Endothelial cell of umbilical vein (primary cell): ENCODE measurements at regions not wholly inside any gene's neighbourhood (a gene's known extent, or its start where the extent isn't known, plus 50 kb on each side); places are given as distances from the start of the nearest gene placed in this dataset.

Experiments
- BruUV-seq: library from RNA; stranded (reverse); fragments of 400-500 nt; replicated peaks from 2 replicates; lab custom pipeline; 2021; lab: Mats Ljungman, UMichigan
- CTCF ChIA-PET: fragments of 300-600, 350-600 bp; sonication (Branson Sonifier 250); formaldehyde crosslinking; loops from one replicate; lab custom pipeline; 2021; ENCODE audit warnings: antibody characterized with exemption, inconsistent platforms; lab: Charles Lee
- POLR2A ChIA-PET: fragments of 300-600, 350-600 bp; sonication (Branson Sonifier 250); formaldehyde crosslinking; loops from one replicate; lab custom pipeline; 2021; ENCODE audit warnings: antibody characterized with exemption, inconsistent platforms; lab: Charles Lee
- DNase-seq: peaks from one replicate; pipeline ENCODE4 v3.0.0-alpha.2; 2011; ENCODE audit warnings: low read depth, low spot score
- FAIRE-seq: peaks from 2 replicates; lab custom pipeline; 2011; peaks lifted over from hg19 to GRCh38; lab: Jason Lieb, UNC
- H2AFZ ChIP-seq: 2 replicates; pipeline ENCODE4 v1.6.0; 2012; ENCODE audit warnings: low read depth, low read length, control low read depth, inconsistent platforms
- H3K27ac ChIP-seq: 2 replicates; pipeline ENCODE4 v1.5.1; 2011; ENCODE audit warnings: low read depth, mild to moderate bottlenecking, control low read depth, low read length, moderate library complexity; ENCODE audit not compliant: insufficient read depth
- H3K27me3 ChIP-seq, 2 experiments: 2 replicates each; pipeline versions ENCODE4 v1.6.0 to v1.6.1; 2011; ENCODE audit warnings: low read length in 2 of 2, mixed read lengths in 1 of 2; ENCODE audit not compliant: control insufficient read depth in 2 of 2, insufficient read depth in 2 of 2
- H3K36me3 ChIP-seq, 2 experiments: 2 replicates in 1 of 2; 3 replicates in 1 of 2; pipeline ENCODE4 v1.5.1; 2011; ENCODE audit warnings: low read length in 2 of 2, mild to moderate bottlenecking in 1 of 2, moderate library complexity in 1 of 2; ENCODE audit not compliant: control insufficient read depth in 2 of 2, insufficient read depth in 2 of 2; ENCODE audit errors: extremely low read depth in 1 of 2
- H3K4me1 ChIP-seq: 3 replicates; pipeline ENCODE4 v1.5.1; 2011; ENCODE audit warnings: mild to moderate bottlenecking, low read length; ENCODE audit not compliant: control insufficient read depth, insufficient read depth; ENCODE audit errors: extremely low read depth
- H3K4me2 ChIP-seq: 2 replicates; pipeline ENCODE4 v1.6.1; 2011; ENCODE audit warnings: low read length, control low read depth, mixed read lengths; ENCODE audit not compliant: insufficient read depth
- H3K4me3 ChIP-seq, 3 experiments: fragments of 200-600 bp in 1 of 3; sonication (generic), shearing (Covaris generic) in 1 of 3; replicated peaks in 1 of 3; 2 replicates each; pipeline ENCODE4 v1.5.1; 2011 to 2016; ENCODE audit warnings: control low read depth in 3 of 3, low read length in 3 of 3, mild to moderate bottlenecking in 2 of 3, inconsistent platforms in 1 of 3, low read depth in 1 of 3, moderate library complexity in 1 of 3; ENCODE audit not compliant: insufficient read depth in 1 of 3
- H3K79me2 ChIP-seq: 2 replicates; pipeline ENCODE4 v1.6.0; 2012; ENCODE audit warnings: low read length, inconsistent platforms; ENCODE audit not compliant: control insufficient read depth, insufficient read depth
- H3K9ac ChIP-seq: replicated peaks from 2 replicates; pipeline ENCODE3; 2011; ENCODE audit warnings: low read length, control low read depth; ENCODE audit not compliant: insufficient read depth; ENCODE audit errors: extremely low read depth
- H3K9me1 ChIP-seq: replicated peaks from 3 replicates; pipeline ENCODE4 v1.6.0; 2011; ENCODE audit warnings: mild to moderate bottlenecking, low read length; ENCODE audit not compliant: control insufficient read depth, insufficient read depth; ENCODE audit errors: extremely low read depth
- H3K9me3 ChIP-seq: replicated peaks from 2 replicates; pipeline ENCODE4 v1.5.1; 2012; ENCODE audit warnings: low read length, inconsistent platforms; ENCODE audit not compliant: control insufficient read depth, insufficient read depth
- H4K20me1 ChIP-seq: replicated peaks from 2 replicates; pipeline ENCODE3; 2011; ENCODE audit warnings: mild to moderate bottlenecking, low read length; ENCODE audit not compliant: control insufficient read depth, insufficient read depth; ENCODE audit errors: extremely low read depth
- CTCF ChIP-seq, 2 donors: IDR thresholded peaks; 1 replicate in 1 of 2; 2 replicates in 1 of 2; pipeline ENCODE4 v1.5.1; 2011; ENCODE audit warnings: low read length in 2 of 2, mild to moderate bottlenecking in 2 of 2, moderate library complexity in 2 of 2, control low read depth in 1 of 2, inconsistent platforms in 1 of 2, low read depth in 1 of 2; ENCODE audit not compliant: insufficient read depth in 1 of 2; ENCODE audit errors: extremely low read depth in 1 of 2
- EZH2 ChIP-seq: IDR thresholded peaks from 2 replicates; pipeline ENCODE4 v1.6.1; 2012; ENCODE audit warnings: borderline replicate concordance, low read depth, mild to moderate bottlenecking, moderate library complexity, low read length, inconsistent platforms; ENCODE audit not compliant: severe bottlenecking
- FOS ChIP-seq: IDR thresholded peaks from 2 replicates; pipeline ENCODE4 v1.6.1; 2011; ENCODE audit warnings: mild to moderate bottlenecking, low read length, moderate library complexity, borderline replicate concordance; ENCODE audit not compliant: insufficient read depth
- GATA2 ChIP-seq: IDR thresholded peaks from 2 replicates; pipeline ENCODE4 v1.7.0; 2011; ENCODE audit warnings: low read depth, mild to moderate bottlenecking, moderate library complexity, mixed read lengths, low read length; ENCODE audit not compliant: insufficient read length, insufficient read depth
- JUN ChIP-seq: IDR thresholded peaks from 2 replicates; pipeline ENCODE4 v1.6.1; 2011; ENCODE audit warnings: borderline replicate concordance, low read depth; ENCODE audit not compliant: insufficient read length, insufficient read depth
- MAX ChIP-seq: IDR thresholded peaks from 2 replicates; pipeline ENCODE4 v1.6.1; 2011; ENCODE audit not compliant: insufficient read depth, insufficient read length
- MYC ChIP-seq: IDR thresholded peaks from one replicate; pipeline ENCODE4 v1.6.1; 2011; ENCODE audit warnings: mild to moderate bottlenecking, low read depth, low read length
- POLR2A ChIP-seq: IDR thresholded peaks from 2 replicates; pipeline ENCODE4 v1.6.1; 2012; ENCODE audit warnings: low read depth, mild to moderate bottlenecking, control low read depth, low read length
- POLR2AphosphoS5 ChIP-seq: IDR thresholded peaks from 2 replicates; pipeline ENCODE4 v1.6.1; 2012; ENCODE audit warnings: low read depth, mild to moderate bottlenecking, control low read depth, low read length, moderate library complexity; ENCODE audit not compliant: insufficient read depth
- dilution Hi-C: fragments of 300-500 bp; cut with MboI; formaldehyde crosslinking; loops from one replicate; pipeline ENCODE4 v1.15.0; 2019; ENCODE audit warnings: low sequenced_read_pairs; ENCODE audit not compliant: extremely low pct_ligation_motif_present
- intact Hi-C: fragments of 100-400 bp; cut with micrococcal nuclease; formaldehyde crosslinking; loops from one replicate; pipeline ENCODE4 v1.10.0; 2022

- Histone ChIP-seq H3K36me3 (no peaks in the 10 kb centered on the region), H3K4me3 (no peak overlapping the region), H3K79me2 (no peaks in the 10 kb centered on the region), H3K4me1 (no peaks in the 10 kb centered on the region), H3K9me1 (no peaks in the 10 kb centered on the region), H4K20me1 (no peaks in the 10 kb centered on the region), H3K9me3 (no peaks in the 10 kb centered on the region), H2AFZ (no peak overlapping the region), H3K27ac (no peak overlapping the region), H3K4me2 (no peak overlapping the region), H3K9ac (no peak overlapping the region), H3K27me3 (no peaks in the 10 kb centered on the region)
- TF ChIP-seq CTCF (IDR thresholded peaks at IDR 0.05; ENCODE audit: extremely low read depth in 1 of 2, insufficient read depth in 1 of 2, low read depth in 1 of 2, low read length in 2 of 2) = no peak
- TF ChIP-seq POLR2AphosphoS5 = no peak
- TF ChIP-seq MYC = no peak
- TF ChIP-seq EZH2 = no peak
- TF ChIP-seq JUN = no peak
- TF ChIP-seq MAX = no peak
- no peak for TF ChIP-seq POLR2A
- TF ChIP-seq GATA2 = no peak
- no peak for TF ChIP-seq FOS
- POLR2A ChIA-PET = no interaction called here
- intact Hi-C loops (no loop called here), dilution Hi-C loops (no loop called here)
- FAIRE-seq = no peak
- no peak for DNase-seq
- no TSS peak for BruUV-seq
- CTCF ChIA-PET = no interaction called here
Measured at GRCh38 chr11:70579316-70579955, 181.1 kb downstream of the CTTN start.
